H9 (cell line): ENCODE measurements at regions not wholly inside any gene's neighbourhood (a gene's known extent, or its start where the extent isn't known, plus 50 kb on each side); places are given as distances from the start of the nearest gene placed in this dataset.

ENCODE experiments used
- DNase-seq: peaks from one replicate; pipeline ENCODE4 v3.0.0-alpha.2; 2017
- H2AFZ ChIP-seq: one replicate; pipeline ENCODE4 v1.6.1; 2013; ENCODE audit warnings: mild to moderate bottlenecking, low read length, control low read depth, moderate library complexity
- H2AK5ac ChIP-seq: 2 replicates; pipeline ENCODE4 v1.6.1; 2013; ENCODE audit warnings: low read length, control low read depth, mixed read lengths; ENCODE audit not compliant: insufficient read length
- H2BK120ac ChIP-seq: one replicate; pipeline ENCODE4 v1.6.1; 2013; ENCODE audit warnings: low read depth, mild to moderate bottlenecking, low read length, control low read depth, inconsistent platforms; ENCODE audit not compliant: poor library complexity, severe bottlenecking
- H2BK12ac ChIP-seq: 2 replicates; pipeline ENCODE4 v1.6.1; 2013; ENCODE audit warnings: low read length, control low read depth, mixed read lengths, low read depth; ENCODE audit not compliant: insufficient read length
- H2BK15ac ChIP-seq: 2 replicates; pipeline ENCODE4 v1.6.1; 2013; ENCODE audit warnings: low read depth, low read length, control low read depth
- H2BK20ac ChIP-seq: one replicate; pipeline ENCODE4 v1.6.1; 2013; ENCODE audit warnings: low read depth, mild to moderate bottlenecking, low read length, control low read depth, inconsistent platforms; ENCODE audit not compliant: poor library complexity, severe bottlenecking
- H2BK5ac ChIP-seq: 2 replicates; pipeline ENCODE4 v1.6.1; 2013; ENCODE audit warnings: low read length, control low read depth, mixed read lengths; ENCODE audit not compliant: insufficient read length
- H3K14ac ChIP-seq: 2 replicates; pipeline ENCODE4 v1.6.1; 2013; ENCODE audit warnings: low read length, control low read depth; ENCODE audit not compliant: insufficient read depth
- H3K18ac ChIP-seq: 2 replicates; pipeline ENCODE4 v1.6.1; 2013; ENCODE audit warnings: low read depth, mild to moderate bottlenecking, mixed read lengths, low read length, control low read depth; ENCODE audit not compliant: insufficient read length
- H3K23ac ChIP-seq: 2 replicates; pipeline ENCODE4 v1.6.1; 2013; ENCODE audit warnings: low read length, control low read depth, mixed read lengths, low read depth; ENCODE audit not compliant: insufficient read length
- H3K23me2 ChIP-seq: 2 replicates; pipeline ENCODE4 v1.6.1; 2013; ENCODE audit warnings: low read depth, mild to moderate bottlenecking, mixed read lengths, low read length, control low read depth; ENCODE audit not compliant: insufficient read length, poor library complexity, severe bottlenecking
- H3K27ac ChIP-seq: 2 replicates; pipeline ENCODE4 v1.5.1; 2013; ENCODE audit warnings: low read length, control low read depth, mixed read lengths, low read depth; ENCODE audit not compliant: insufficient read length
- H3K27me3 ChIP-seq: 2 replicates; pipeline ENCODE4 v1.6.1; 2013; ENCODE audit warnings: low read length, control low read depth, inconsistent platforms; ENCODE audit not compliant: insufficient read depth
- H3K4ac ChIP-seq: 2 replicates; pipeline ENCODE4 v1.6.1; 2013; ENCODE audit warnings: low read depth, mild to moderate bottlenecking, control low read depth, inconsistent platforms, low read length, moderate library complexity
- H3K4me1 ChIP-seq: 2 replicates; pipeline ENCODE4 v1.6.1; 2013; ENCODE audit warnings: low read length, control low read depth, inconsistent platforms; ENCODE audit not compliant: insufficient read depth
- H3K4me2 ChIP-seq: 2 replicates; pipeline ENCODE4 v1.6.1; 2013; ENCODE audit warnings: low read length, control low read depth, mixed read lengths; ENCODE audit not compliant: insufficient read length, insufficient read depth
- H3K56ac ChIP-seq: 2 replicates; pipeline ENCODE4 v1.6.1; 2013; ENCODE audit warnings: low read depth, mild to moderate bottlenecking, mixed read lengths, low read length, control low read depth; ENCODE audit not compliant: insufficient read length
- H3K79me1 ChIP-seq: 2 replicates; pipeline ENCODE4 v1.6.1; 2013; ENCODE audit warnings: low read depth, mild to moderate bottlenecking, moderate library complexity, low read length, control low read depth, inconsistent platforms; ENCODE audit not compliant: insufficient read depth, poor library complexity, severe bottlenecking
- H3K79me2 ChIP-seq: 2 replicates; pipeline ENCODE4 v1.6.1; 2013; ENCODE audit warnings: low read length, control low read depth, inconsistent platforms; ENCODE audit not compliant: insufficient read depth
- H3K9ac ChIP-seq: 2 replicates; pipeline ENCODE4 v1.6.1; 2013; ENCODE audit warnings: low read length, control low read depth, mixed read lengths; ENCODE audit not compliant: insufficient read length; ENCODE audit errors: extremely low read depth
- H3K9me3 ChIP-seq: one replicate; pipeline ENCODE4 v1.6.1; 2013; ENCODE audit warnings: low read depth, low read length, inconsistent platforms; ENCODE audit not compliant: control insufficient read depth
- H3T11ph ChIP-seq: one replicate; pipeline ENCODE4 v1.6.1; 2013; ENCODE audit warnings: mild to moderate bottlenecking, low read length, control low read depth, inconsistent platforms
- H4K20me1 ChIP-seq: one replicate; pipeline ENCODE4 v1.6.1; 2013; ENCODE audit not compliant: control insufficient read depth, insufficient read length, insufficient read depth
- H4K5ac ChIP-seq: 2 replicates; pipeline ENCODE4 v1.6.1; 2013; ENCODE audit warnings: low read depth, mild to moderate bottlenecking, mixed read lengths, low read length, control low read depth; ENCODE audit not compliant: insufficient read length
- H4K8ac ChIP-seq: replicated peaks from 2 replicates; pipeline ENCODE4 v1.6.1; 2013; ENCODE audit warnings: low read length, control low read depth, mixed read lengths, low read depth; ENCODE audit not compliant: insufficient read length
- H4K91ac ChIP-seq: 2 replicates; pipeline ENCODE4 v1.6.1; 2013; ENCODE audit warnings: low read depth, mild to moderate bottlenecking, moderate library complexity, mixed read lengths, low read length, control low read depth; ENCODE audit not compliant: insufficient read length
- H3K27ac Mint-ChIP-seq, 3 experiments: 2 replicates in 2 of 3; 3 replicates in 1 of 3; pipeline ENCODE4 v1.8.0; 2020 to 2021; ENCODE audit warnings: mixed read lengths in 3 of 3, mild to moderate bottlenecking in 1 of 3, moderate library complexity in 1 of 3
- H3K27me3 Mint-ChIP-seq: 2 replicates; pipeline ENCODE4 v1.8.0; 2021; ENCODE audit warnings: low read depth, mild to moderate bottlenecking, moderate library complexity, mixed read lengths
- H3K36me3 Mint-ChIP-seq, 3 experiments: 2 replicates in 2 of 3; 3 replicates in 1 of 3; pipeline ENCODE4 v1.8.0; 2020 to 2021; ENCODE audit warnings: low read depth in 3 of 3, mixed read lengths in 3 of 3; ENCODE audit not compliant: insufficient read depth in 1 of 3
- H3K4me1 Mint-ChIP-seq, 2 experiments: 2 replicates each; pipeline ENCODE4 v1.8.0; 2020; ENCODE audit warnings: mixed read lengths in 2 of 2
- H3K4me3 Mint-ChIP-seq, 2 experiments: 2 replicates in 1 of 2; 3 replicates in 1 of 2; pipeline ENCODE4 v1.8.0; 2020 to 2021; ENCODE audit warnings: mild to moderate bottlenecking in 2 of 2, mixed read lengths in 2 of 2, moderate library complexity in 1 of 2
- H3K9me3 Mint-ChIP-seq, 2 experiments: 2 replicates in 1 of 2; 3 replicates in 1 of 2; pipeline ENCODE4 v1.8.0; 2020; ENCODE audit warnings: mild to moderate bottlenecking in 2 of 2, mixed read lengths in 2 of 2, moderate library complexity in 1 of 2
- CTCF ChIP-seq: fragments of 200-600 bp; sonication (generic); conservative IDR thresholded peaks from 3 replicates; pipeline ENCODE4 v1.8.0; 2021; ENCODE audit warnings: antibody characterized with exemption, mild to moderate bottlenecking
- WGBS: extraction: QIAGEN DNeasy Blood & Tissue Kit; methylation state at CpG from one replicate; pipeline ENCODE4 v1.1.7; 2013; ENCODE audit warnings: missing lambda C conversion rate, low lambda C conversion rate, mixed read lengths; ENCODE audit not compliant: insufficient read length; ENCODE audit errors: extremely low coverage; 5-methylcytosine and 5-hydroxymethylcytosine counted together

- peaks cover 4% of the 10 kb centered on the region; the same call in 1 of the 2 replicates for H3K4me1 ChIP-seq
- no peak overlapping the region for H3K4me3 Mint-ChIP-seq
- no peak overlapping the region for H3K18ac ChIP-seq
- no peak overlapping the region for H4K8ac ChIP-seq
- peaks cover 0 to 12% (median 10%) of the 10 kb centered on the region in 3 experiments for H3K36me3 Mint-ChIP-seq
- no peak overlapping the region for H3K4ac ChIP-seq
- H4K20me1 ChIP-seq, result no peaks in the 10 kb centered on the region
- H3K14ac ChIP-seq, result no peak overlapping the region
- no CpG with 5 or more reads among the region's 2 CpGs for WGBS
- no peak overlapping the region for H4K91ac ChIP-seq
- no peak overlapping the region for H3K4me2 ChIP-seq
- no peak overlapping the region for H4K5ac ChIP-seq
- no peak overlapping the region for H3K23ac ChIP-seq
- H2BK20ac ChIP-seq, result no peak overlapping the region
- no peaks in the 10 kb centered on the region for H3K79me1 ChIP-seq
- no peak overlapping the region for H3K56ac ChIP-seq
- no peak overlapping the region for H3K27ac Mint-ChIP-seq
- no peaks in the 10 kb centered on the region for H3K27me3 ChIP-seq
- H3K27ac ChIP-seq, result no peak overlapping the region
- H2AK5ac ChIP-seq, result no peak overlapping the region
- no peak overlapping the region for H3K9ac ChIP-seq
- no peak overlapping the region for H2BK15ac ChIP-seq
- peaks cover 1% of the 10 kb centered on the region; the same call in 1 of the 2 replicates for H3K27me3 Mint-ChIP-seq
- H3K4me1 Mint-ChIP-seq, result peaks cover 28 to 33% of the 10 kb centered on the region in 2 experiments
- no peak overlapping the region for H2BK120ac ChIP-seq
- no peaks in the 10 kb centered on the region for H3K23me2 ChIP-seq
- H3T11ph ChIP-seq, result no peak overlapping the region
- H2AFZ ChIP-seq, result no peak overlapping the region
- H3K9me3 Mint-ChIP-seq, result peaks cover 0 to 16% of the 10 kb centered on the region in 2 experiments
- H2BK5ac ChIP-seq, result no peak overlapping the region
- H3K9me3 ChIP-seq, result no peaks in the 10 kb centered on the region
- TF ChIP-seq CTCF, result no peak
- no peak for DNase-seq
- H3K79me2 ChIP-seq, result no peaks in the 10 kb centered on the region
- no peak overlapping the region for H2BK12ac ChIP-seq
Measured at GRCh38 chr3:170692720-170693119, 106.8 kb upstream of the SLC7A14 start.
